ENCODE measurements at regions not wholly inside any gene's neighbourhood (a gene's known extent, or its start where the extent isn't known, plus 50 kb on each side); places are given as distances from the start of the nearest gene placed in this dataset.

DNA sequence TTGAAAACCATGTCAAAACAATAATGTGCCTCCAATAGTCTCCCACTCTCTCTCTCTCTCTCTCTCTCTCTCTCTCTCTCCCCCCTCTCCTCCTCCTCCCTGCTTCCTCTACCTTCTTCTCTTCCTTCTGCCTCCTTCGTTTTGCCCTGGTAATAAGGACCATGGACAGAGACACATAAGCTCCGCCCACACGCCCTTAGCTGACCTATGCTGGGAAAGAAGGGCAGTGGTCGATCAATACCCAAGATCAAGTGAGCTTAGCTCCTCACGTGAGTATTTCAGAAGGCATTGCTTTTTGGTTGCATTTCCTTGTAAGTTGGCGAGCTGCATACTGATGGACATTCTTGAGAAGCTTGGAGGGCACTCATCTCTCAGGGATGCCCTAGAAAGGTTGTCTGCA lies 194.8 kb downstream of the MIAT start:
- TF ChIP-seq CTCF (IDR thresholded peaks at IDR 0.05) (no peak), POLR2AphosphoS5 (IDR thresholded peaks at IDR 0.05) (no peak), POLR2A (IDR thresholded peaks at IDR 0.05) (no peak)

All from prostate gland (tissue), 2 donors.